Activated naive CD4-positive, alpha-beta T cell treated with anti-CD3 and anti-CD28 coated beads, Interleukin-2, amount 10 ng/mL, durations not matched to agents 7 days and 5 days (primary cell): ENCODE measurements at regions not wholly inside any gene's neighbourhood (a gene's known extent, or its start where the extent isn't known, plus 50 kb on each side); places are given as distances from the start of the nearest gene placed in this dataset.

Experiments used
- CTCF ChIA-PET: fragments of 350-600 bp; sonication (Branson Sonifier 250); formaldehyde crosslinking; loops from one replicate; lab custom pipeline; 2021; ENCODE audit warnings: antibody characterized with exemption; lab: Charles Lee
- DNase-seq: peaks from one replicate; pipeline ENCODE4 v3.0.0-alpha.2; 2020
- H3K27ac Mint-ChIP-seq: one replicate; pipeline ENCODE4 v1.8.0; 2021; ENCODE audit warnings: mild to moderate bottlenecking, moderate library complexity, mixed read lengths
- H3K27me3 Mint-ChIP-seq: one replicate; pipeline ENCODE4 v1.8.0; 2021; ENCODE audit warnings: mild to moderate bottlenecking, mixed read lengths
- H3K36me3 Mint-ChIP-seq: one replicate; pipeline ENCODE4 v1.8.0; 2021; ENCODE audit warnings: mixed read lengths
- H3K4me1 Mint-ChIP-seq: one replicate; pipeline ENCODE4 v1.8.0; 2021; ENCODE audit warnings: mixed read lengths
- H3K4me3 Mint-ChIP-seq: one replicate; pipeline ENCODE4 v1.8.0; 2021; ENCODE audit warnings: mild to moderate bottlenecking, moderate library complexity, mixed read lengths
- H3K9me3 Mint-ChIP-seq: one replicate; pipeline ENCODE4 v1.8.0; 2021; ENCODE audit warnings: mixed read lengths

GRCh38 chr15:38722236-38722635 is 157.6 kb upstream of the RASGRP1 start:
- Mint-ChIP-seq H3K4me3 (no peak overlapping the region), H3K27ac (no peak overlapping the region), H3K36me3 (no peaks in the 10 kb centered on the region), H3K27me3 (peaks cover 6% of the 10 kb centered on the region), H3K4me1 (no peaks in the 10 kb centered on the region), H3K9me3 (no peaks in the 10 kb centered on the region)
- DNase-seq: no peak
- CTCF ChIA-PET: interaction anchor here (1.3 to 2.2 kb wide), 2 partner anchors 10 to 16 kb away, joined by 4 to 14 read pairs; no protein-coding TSS in a partner anchor

- DNase-seq: no peak
- CTCF ChIA-PET: interaction anchor here (0.6 to 0.7 kb wide), 2 partner anchors 280 to 284 kb away, joined by 3 read pairs; no protein-coding TSS in a partner anchor
- Mint-ChIP-seq H3K36me3 (no peaks in the 10 kb centered on the region), H3K4me1 (no peaks in the 10 kb centered on the region), H3K9me3 (no peaks in the 10 kb centered on the region), H3K27me3 (peaks cover 19% of the 10 kb centered on the region), H3K4me3 (no peak overlapping the region), H3K27ac (no peak overlapping the region)
These were observed 160.2 kb upstream of the RASGRP1 start for GRCh38 chr15:38724827-38725226.

- Mint-ChIP-seq H3K27me3 (peaks cover 23% of the 10 kb centered on the region), H3K4me3 (no peak overlapping the region), H3K9me3 (no peaks in the 10 kb centered on the region), H3K36me3 (no peaks in the 10 kb centered on the region), H3K27ac (no peak overlapping the region), H3K4me1 (no peaks in the 10 kb centered on the region)
- DNase-seq: no peak
- CTCF ChIA-PET: no interaction called here
These were observed 161.6 kb upstream of the RASGRP1 start for GRCh38 chr15:38726187-38726586.

- CTCF ChIA-PET: no interaction called here
- Mint-ChIP-seq H3K36me3 (no peaks in the 10 kb centered on the region), H3K27me3 (peaks cover 21% of the 10 kb centered on the region), H3K4me1 (no peaks in the 10 kb centered on the region), H3K9me3 (peaks cover 3% of the 10 kb centered on the region), H3K4me3 (no peak overlapping the region), H3K27ac (no peak overlapping the region)
- DNase-seq: no peak
These were observed 168.7 kb upstream of the RASGRP1 start for GRCh38 chr15:38733331-38733730.

- CTCF ChIA-PET: interaction anchor here (0.6 kb wide), 1 partner anchor 228 kb away, joined by 3 read pairs; no protein-coding TSS in a partner anchor
- Mint-ChIP-seq H3K27ac (no peak overlapping the region), H3K4me3 (no peak overlapping the region), H3K27me3 (peaks cover 23% of the 10 kb centered on the region), H3K4me1 (no peaks in the 10 kb centered on the region), H3K36me3 (no peaks in the 10 kb centered on the region), H3K9me3 (no peaks in the 10 kb centered on the region)
- DNase-seq: no peak
These were observed 175.6 kb upstream of the RASGRP1 start for GRCh38 chr15:38740206-38740605.

- CTCF ChIA-PET: no interaction called here
- no peaks in the 10 kb centered on the region for H3K4me1 Mint-ChIP-seq
- no peak overlapping the region for H3K4me3 Mint-ChIP-seq
- DNase-seq: no peak
- H3K36me3 Mint-ChIP-seq: no peaks in the 10 kb centered on the region
- no peak overlapping the region for H3K27ac Mint-ChIP-seq
- H3K9me3 Mint-ChIP-seq: no peaks in the 10 kb centered on the region
- H3K27me3 Mint-ChIP-seq: peaks cover 19% of the 10 kb centered on the region
These were observed 178.5 kb upstream of the RASGRP1 start for GRCh38 chr15:38743147-38743546.

GRCh38 chr15:38745126-38745525 is 180.5 kb upstream of the RASGRP1 start:
- Mint-ChIP-seq H3K27me3 (peaks cover 12% of the 10 kb centered on the region), H3K27ac (no peak overlapping the region), H3K9me3 (no peaks in the 10 kb centered on the region), H3K4me3 (no peak overlapping the region), H3K4me1 (no peaks in the 10 kb centered on the region), H3K36me3 (no peaks in the 10 kb centered on the region)
- CTCF ChIA-PET: no interaction called here
- DNase-seq: no peak

- Mint-ChIP-seq H3K4me3 (no peak overlapping the region), H3K4me1 (no peaks in the 10 kb centered on the region), H3K27me3 (peaks cover 12% of the 10 kb centered on the region), H3K9me3 (no peaks in the 10 kb centered on the region), H3K27ac (no peak overlapping the region), H3K36me3 (no peaks in the 10 kb centered on the region)
- no peak for DNase-seq
- CTCF ChIA-PET: no interaction called here
These were observed 181.0 kb upstream of the RASGRP1 start for GRCh38 chr15:38745626-38746025.

GRCh38 chr15:38746211-38746610 is 181.6 kb upstream of the RASGRP1 start:
- H3K27me3 Mint-ChIP-seq: peaks cover 12% of the 10 kb centered on the region
- H3K27ac Mint-ChIP-seq: no peak overlapping the region
- no peak overlapping the region for H3K4me3 Mint-ChIP-seq
- DNase-seq: no peak
- CTCF ChIA-PET: no interaction called here
- no peaks in the 10 kb centered on the region for H3K4me1 Mint-ChIP-seq
- H3K36me3 Mint-ChIP-seq: no peaks in the 10 kb centered on the region
- no peaks in the 10 kb centered on the region for H3K9me3 Mint-ChIP-seq

GRCh38 chr15:38748710-38749109 is 184.1 kb upstream of the RASGRP1 start:
- CTCF ChIA-PET: interaction anchor here (0.7 kb wide), 1 partner anchor 290 kb away, joined by 3 read pairs; no protein-coding TSS in a partner anchor
- H3K36me3 Mint-ChIP-seq: no peaks in the 10 kb centered on the region
- no peak for DNase-seq
- H3K4me3 Mint-ChIP-seq: no peak overlapping the region
- no peaks in the 10 kb centered on the region for H3K4me1 Mint-ChIP-seq
- no peak overlapping the region for H3K27ac Mint-ChIP-seq
- H3K9me3 Mint-ChIP-seq: no peaks in the 10 kb centered on the region
- H3K27me3 Mint-ChIP-seq: peaks cover 5% of the 10 kb centered on the region

- no peak for DNase-seq
- H3K9me3 Mint-ChIP-seq: no peaks in the 10 kb centered on the region
- no peaks in the 10 kb centered on the region for H3K36me3 Mint-ChIP-seq
- CTCF ChIA-PET: no interaction called here
- H3K27ac Mint-ChIP-seq: no peak overlapping the region
- no peak overlapping the region for H3K4me3 Mint-ChIP-seq
- no peaks in the 10 kb centered on the region for H3K4me1 Mint-ChIP-seq
- H3K27me3 Mint-ChIP-seq: peaks cover 11% of the 10 kb centered on the region
These were observed 186.2 kb upstream of the RASGRP1 start for GRCh38 chr15:38750786-38751185.

GRCh38 chr15:38755718-38756117 is 191.1 kb upstream of the RASGRP1 start:
- Mint-ChIP-seq H3K4me1 (no peaks in the 10 kb centered on the region), H3K36me3 (no peaks in the 10 kb centered on the region), H3K4me3 (no peak overlapping the region), H3K27me3 (peaks cover 27% of the 10 kb centered on the region), H3K9me3 (no peaks in the 10 kb centered on the region), H3K27ac (no peak overlapping the region)
- CTCF ChIA-PET: no interaction called here
- no peak for DNase-seq

- DNase-seq: no peak
These were observed 191.8 kb upstream of the RASGRP1 start for GRCh38 chr15:38756441-38756840.

GRCh38 chr15:38758043-38758442 is 193.4 kb upstream of the RASGRP1 start:
- no peak for DNase-seq
- Mint-ChIP-seq H3K9me3 (no peaks in the 10 kb centered on the region), H3K4me1 (no peaks in the 10 kb centered on the region), H3K27me3 (peaks cover 27% of the 10 kb centered on the region), H3K4me3 (no peak overlapping the region), H3K36me3 (no peaks in the 10 kb centered on the region), H3K27ac (no peak overlapping the region)
- CTCF ChIA-PET: interaction anchor here (0.8 kb wide), 1 partner anchor 92 kb away, joined by 3 read pairs; no protein-coding TSS in a partner anchor

More at GRCh38 chr15:38756441-38756840, 191.8 kb upstream of the RASGRP1 start:
- CTCF ChIA-PET: no interaction called here
- no peak overlapping the region for H3K4me3 Mint-ChIP-seq
- H3K27ac Mint-ChIP-seq: no peak overlapping the region
- no peaks in the 10 kb centered on the region for H3K9me3 Mint-ChIP-seq
- H3K36me3 Mint-ChIP-seq: no peaks in the 10 kb centered on the region
- H3K4me1 Mint-ChIP-seq: no peaks in the 10 kb centered on the region
- peaks cover 27% of the 10 kb centered on the region for H3K27me3 Mint-ChIP-seq

- CTCF ChIA-PET: interaction anchor here (1.0 kb wide), 1 partner anchor 321 kb away, joined by 3 read pairs; no protein-coding TSS in a partner anchor
- peaks cover 14% of the 10 kb centered on the region for H3K27me3 Mint-ChIP-seq
- no peaks in the 10 kb centered on the region for H3K9me3 Mint-ChIP-seq
- H3K4me1 Mint-ChIP-seq: no peaks in the 10 kb centered on the region
- H3K36me3 Mint-ChIP-seq: no peaks in the 10 kb centered on the region
- no peak overlapping the region for H3K4me3 Mint-ChIP-seq
- H3K27ac Mint-ChIP-seq: no peak overlapping the region
- no peak for DNase-seq
These were observed 197.1 kb upstream of the RASGRP1 start for GRCh38 chr15:38761681-38762080.
